ENCODE measurements at regions not wholly inside any gene's neighbourhood (a gene's known extent, or its start where the extent isn't known, plus 50 kb on each side); places are given as distances from the start of the nearest gene placed in this dataset.

GRCh38 chr12:113740699-113741098, 225.4 kb downstream of the RBM19 start:
- Histone ChIP-seq H3K4me1 (no peaks in the 10 kb centered on the region), H3K4me3 (no peak overlapping the region), H3K36me3 (no peaks in the 10 kb centered on the region), H3K9me3 (no peaks in the 10 kb centered on the region), H3K27me3 (no peaks in the 10 kb centered on the region), H3K27ac (no peak overlapping the region)
- no peak for DNase-seq
- no peak for TF ChIP-seq CTCF (IDR thresholded peaks at IDR 0.05)
- TF ChIP-seq POLR2A (IDR thresholded peaks at IDR 0.05), result no peak

GRCh38 chr12:113735131-113735530, 231.0 kb downstream of the RBM19 start:
- Histone ChIP-seq H3K36me3 (no peaks in the 10 kb centered on the region), H3K9me3 (no peaks in the 10 kb centered on the region), H3K4me3 (no peak overlapping the region), H3K27me3 (no peaks in the 10 kb centered on the region), H3K4me1 (no peaks in the 10 kb centered on the region), H3K27ac (no peak overlapping the region)
- TF ChIP-seq CTCF (IDR thresholded peaks at IDR 0.05), result no peak
- no peak for TF ChIP-seq POLR2A (IDR thresholded peaks at IDR 0.05)
- DNase-seq, result no peak

- TF ChIP-seq POLR2A (IDR thresholded peaks at IDR 0.05), result no peak
- no peak for TF ChIP-seq CTCF (IDR thresholded peaks at IDR 0.05)
- no peak for DNase-seq
- no peak overlapping the region for H3K4me3 ChIP-seq
- H3K9me3 ChIP-seq, result no peaks in the 10 kb centered on the region
- H3K36me3 ChIP-seq, result no peaks in the 10 kb centered on the region
- H3K4me1 ChIP-seq, result no peaks in the 10 kb centered on the region
- no peak overlapping the region for H3K27ac ChIP-seq
- no peaks in the 10 kb centered on the region for H3K27me3 ChIP-seq
Measured at GRCh38 chr12:113734503-113734902, 231.6 kb downstream of the RBM19 start.

- TF ChIP-seq CTCF (IDR thresholded peaks at IDR 0.05), result no peak
- no peak for TF ChIP-seq POLR2A (IDR thresholded peaks at IDR 0.05)
- H3K27me3 ChIP-seq, result no peaks in the 10 kb centered on the region
- no peak for DNase-seq
- no peaks in the 10 kb centered on the region for H3K36me3 ChIP-seq
- H3K4me1 ChIP-seq, result no peaks in the 10 kb centered on the region
- H3K9me3 ChIP-seq, result no peaks in the 10 kb centered on the region
- no peak overlapping the region for H3K4me3 ChIP-seq
- no peak overlapping the region for H3K27ac ChIP-seq
Measured at GRCh38 chr12:113732916-113733315, 233.2 kb downstream of the RBM19 start.

GRCh38 chr12:113727651-113728061, 238.5 kb downstream of the RBM19 start:
- H3K4me3 ChIP-seq, result no peak overlapping the region
- no peak overlapping the region for H3K27ac ChIP-seq
- no peak for DNase-seq
- H3K9me3 ChIP-seq, result no peaks in the 10 kb centered on the region
- TF ChIP-seq POLR2A (IDR thresholded peaks at IDR 0.05) (no peak), CTCF (IDR thresholded peaks at IDR 0.05) (no peak)
- no peaks in the 10 kb centered on the region for H3K27me3 ChIP-seq
- no peaks in the 10 kb centered on the region for H3K36me3 ChIP-seq
- H3K4me1 ChIP-seq, result no peaks in the 10 kb centered on the region

- H3K27me3 ChIP-seq, result no peaks in the 10 kb centered on the region
- H3K9me3 ChIP-seq, result no peaks in the 10 kb centered on the region
- H3K36me3 ChIP-seq, result no peaks in the 10 kb centered on the region
- DNase-seq, result no peak
- no peaks in the 10 kb centered on the region for H3K4me1 ChIP-seq
- no peak overlapping the region for H3K27ac ChIP-seq
- no peak overlapping the region for H3K4me3 ChIP-seq
- TF ChIP-seq CTCF (IDR thresholded peaks at IDR 0.05), result no peak
- no peak for TF ChIP-seq POLR2A (IDR thresholded peaks at IDR 0.05)
Measured at GRCh38 chr12:113726254-113726819, 239.8 kb downstream of the RBM19 start.
